Right cardiac atrium (tissue), 5 donors: ENCODE measurements at regions not wholly inside any gene's neighbourhood (a gene's known extent, or its start where the extent isn't known, plus 50 kb on each side); places are given as distances from the start of the nearest gene placed in this dataset.

Source experiments
- ATAC-seq, 2 donors: fragments of 200-7000 bp; cut with Tn5 transposase; one replicate each; pipeline versions ENCODE4 v1.8.0 to v1.9.1; 2020; ENCODE audit warnings: moderate library complexity in 2 of 2, mild to moderate bottlenecking in 1 of 2
- DNase-seq, 3 donors: peaks; one replicate each; pipeline ENCODE4 v3.0.0-alpha.2; 2020
- H3K27ac ChIP-seq: one replicate; pipeline ENCODE4 v1.5.1; 2013; ENCODE audit warnings: mild to moderate bottlenecking, low read length, control low read depth, moderate library complexity
- H3K27me3 ChIP-seq: one replicate; pipeline ENCODE4 v1.6.1; 2013; ENCODE audit not compliant: control insufficient read depth, insufficient read depth
- H3K4me1 ChIP-seq: one replicate; pipeline ENCODE4 v1.6.1; 2013; ENCODE audit warnings: low read length; ENCODE audit not compliant: control insufficient read depth, insufficient read depth
- H3K4me3 ChIP-seq: one replicate; pipeline ENCODE4 v1.5.1; 2013; ENCODE audit warnings: low read length, control low read depth
- H3K9me3 ChIP-seq: one replicate; pipeline ENCODE4 v1.6.1; 2013; ENCODE audit warnings: low read length; ENCODE audit not compliant: control insufficient read depth
- WGBS: extraction: QIAGEN DNeasy Blood & Tissue Kit; methylation state at CpG from one replicate; pipeline ENCODE4 v1.1.7; 2013; 5-methylcytosine and 5-hydroxymethylcytosine counted together
- intact Hi-C, 4 donors: fragments of 100-400 bp; cut with DNase I; formaldehyde crosslinking; loops; one replicate each; pipeline versions ENCODE4 v1.11.0 to v1.14.0; 2022 to 2023
- donor health status: healthy with polysubstance abuse.
- donor health status: DM: no; HTN: yes; CAD: no.
- donor health status: DM: no; HTN: no; CAD: no.
- donor health status: DM: no; HTN: yes; CAD: no; lungs with severe emphysema.
- donor health status: DM: yes; HTN: yes; CAD: no.

DNA sequence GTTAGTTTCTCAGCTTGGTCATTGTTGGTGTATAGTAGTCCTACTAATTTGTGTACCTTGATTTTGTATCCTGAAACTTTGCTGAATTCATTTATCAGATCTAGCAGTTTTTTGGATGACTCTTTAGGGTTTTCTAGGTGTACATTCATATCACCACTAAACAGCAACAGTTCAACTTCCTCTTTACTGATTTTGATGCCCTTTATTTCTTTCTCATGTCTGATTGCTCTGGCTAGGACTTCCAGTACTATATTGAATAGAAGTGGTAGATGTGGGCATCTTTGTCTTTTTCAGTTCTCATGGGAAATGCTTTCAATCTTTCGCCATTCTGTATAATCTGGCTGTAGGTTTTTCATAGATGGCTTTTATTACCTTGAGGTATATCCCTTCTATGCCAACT is 61.3 kb upstream of the HEY2 start:
- no peak for DNase-seq
- no peak for ATAC-seq
- no peaks in the 10 kb centered on the region for H3K9me3 ChIP-seq
- intact Hi-C loops: no loop called here
- WGBS: 89% methylated on average over 1 of the region's 1 CpG
- no peaks in the 10 kb centered on the region for H3K4me1 ChIP-seq
- H3K27ac ChIP-seq: no peak overlapping the region
- H3K4me3 ChIP-seq: no peak overlapping the region
- no peaks in the 10 kb centered on the region for H3K27me3 ChIP-seq

DNA sequence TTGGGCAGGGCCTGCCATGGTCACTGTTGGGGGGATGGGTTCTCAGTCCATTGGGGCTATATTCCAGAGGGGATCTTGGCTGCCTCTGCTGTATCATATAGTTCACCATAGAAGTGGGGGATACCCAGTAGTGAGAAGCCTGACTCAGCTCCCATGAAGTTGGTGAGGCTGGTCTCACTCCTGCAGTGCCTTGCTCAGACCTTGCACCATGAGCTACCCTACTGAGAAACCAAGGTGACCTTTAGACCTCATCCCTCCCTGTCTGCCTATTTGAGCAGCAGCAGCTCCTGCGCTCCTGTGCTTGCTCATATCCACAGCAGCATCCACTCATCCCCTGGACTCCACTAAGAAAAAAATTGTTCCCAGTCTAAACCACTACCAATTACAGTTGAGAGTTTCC is 56.0 kb upstream of the HEY2 start:
- no peak overlapping the region for H3K27ac ChIP-seq
- H3K4me3 ChIP-seq: no peak overlapping the region
- H3K9me3 ChIP-seq: no peaks in the 10 kb centered on the region
- H3K27me3 ChIP-seq: no peaks in the 10 kb centered on the region
- WGBS: 53% methylated on average over 1 of the region's 1 CpG
- no peak for DNase-seq
- peak in 1 of 2 donors; percentile 26 for ATAC-seq
- intact Hi-C loops: no loop called here
- no peaks in the 10 kb centered on the region for H3K4me1 ChIP-seq

DNA sequence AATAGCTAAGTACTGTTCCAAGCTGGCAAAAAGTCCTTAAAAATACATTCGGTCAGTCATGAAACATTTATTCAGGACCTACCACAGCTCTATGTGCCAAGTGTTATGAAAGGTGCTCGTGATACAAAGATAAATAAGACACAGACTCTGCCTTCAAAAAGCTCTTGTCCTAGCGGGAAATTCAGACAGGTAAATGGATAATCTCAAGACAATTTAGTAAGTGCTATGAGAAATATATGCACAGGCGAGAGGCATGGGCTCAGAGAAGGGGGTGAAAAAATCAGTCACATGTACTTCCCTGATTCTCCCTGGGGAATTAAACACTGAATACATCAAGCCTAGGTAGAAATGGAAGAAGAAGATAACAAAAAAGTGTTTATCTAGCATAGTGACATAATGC is 49.8 kb upstream of the HEY2 start:
- H3K4me3 ChIP-seq: no peak overlapping the region
- no peaks in the 10 kb centered on the region for H3K4me1 ChIP-seq
- no peak overlapping the region for H3K27ac ChIP-seq
- intact Hi-C loops: no loop called here
- no peaks in the 10 kb centered on the region for H3K9me3 ChIP-seq
- no peaks in the 10 kb centered on the region for H3K27me3 ChIP-seq
- 81% methylated on average over 4 of the region's 4 CpGs for WGBS
- no peak for DNase-seq
- ATAC-seq: no peak
